ENCODE measurements at regions not wholly inside any gene's neighbourhood (a gene's known extent, or its start where the extent isn't known, plus 50 kb on each side); places are given as distances from the start of the nearest gene placed in this dataset.
"Not testable (repeated sequence)": the region's sequence is repeated elsewhere in the genome, so short reads cannot be mapped to it uniquely, and the experiment has no call there.

DNA sequence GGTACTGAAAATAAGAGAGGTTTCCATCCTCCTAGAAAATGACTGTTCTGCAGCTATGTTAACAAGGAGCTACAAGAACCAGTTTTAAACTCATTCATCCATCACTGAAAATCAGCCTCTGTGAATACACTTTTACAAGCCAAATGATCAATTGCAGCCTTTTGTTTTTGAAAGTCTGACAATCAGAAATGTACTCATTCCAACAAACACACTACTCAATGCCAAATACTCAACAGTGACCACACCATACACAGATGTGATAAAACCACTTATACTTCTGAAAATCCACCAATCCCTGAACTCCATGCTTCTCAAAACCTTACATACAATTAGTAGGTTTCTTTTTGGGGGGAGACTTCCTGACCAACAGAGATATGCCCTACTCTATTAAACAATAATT is 663.9 kb upstream of the CHAC2 start:
- DNase-seq: peak; percentile 20

DNA sequence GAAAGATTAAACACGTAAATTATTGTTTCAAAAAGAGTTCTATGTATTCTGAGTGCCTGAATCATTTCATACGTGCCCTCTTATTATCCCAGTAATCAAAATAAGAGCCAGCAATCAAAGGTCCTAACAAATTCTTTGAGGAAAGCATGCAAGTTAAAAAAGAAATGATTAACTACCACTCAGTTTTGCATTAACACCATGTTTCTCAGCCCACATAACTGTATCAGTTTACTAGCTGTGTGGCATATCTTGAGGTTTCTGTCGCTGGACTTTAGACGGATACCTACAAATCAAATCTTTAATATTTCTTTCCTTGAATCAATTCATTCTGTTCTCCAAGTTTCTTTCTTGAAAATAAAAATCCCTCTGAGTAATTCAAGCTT is 668.9 kb upstream of the CHAC2 start:
- DNase-seq: peak; percentile 74

DNA sequence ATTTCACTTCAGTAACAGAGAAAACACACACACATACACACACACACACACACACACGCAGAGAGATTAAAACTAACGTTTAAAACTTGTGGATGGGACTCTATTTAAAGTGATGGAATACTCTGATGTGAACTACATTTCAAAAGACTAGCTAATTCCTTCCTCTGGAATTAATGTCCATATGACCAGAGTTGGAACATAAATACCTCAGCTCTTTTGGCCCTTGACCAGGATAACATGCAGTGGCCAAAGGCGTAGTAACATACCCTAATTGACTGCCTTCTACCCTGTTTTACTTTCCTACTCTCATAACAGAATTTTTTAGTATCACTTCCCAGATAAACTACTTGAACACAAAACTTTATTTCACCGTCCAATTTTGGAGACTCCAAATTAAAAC is 671.3 kb upstream of the CHAC2 start:
- DNase-seq: no peak

DNA sequence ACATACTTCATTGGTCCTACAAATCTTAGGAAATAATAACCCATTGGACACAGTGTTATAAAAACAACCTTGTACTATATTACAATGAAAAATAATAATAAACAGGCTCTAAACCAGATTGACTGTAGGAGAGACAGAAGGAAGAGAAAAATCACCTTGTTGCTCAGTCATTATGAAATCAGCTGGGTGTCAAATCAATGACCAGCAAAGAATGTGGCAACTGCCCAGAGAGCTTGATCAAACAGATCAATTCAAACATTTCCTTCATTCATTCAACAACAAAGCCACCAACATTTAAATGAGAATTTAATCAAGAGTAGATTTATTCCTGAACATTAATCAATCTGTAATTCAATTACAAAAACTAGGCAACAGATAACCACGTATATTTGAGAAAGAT is 671.9 kb upstream of the CHAC2 start:
- no peak for DNase-seq

DNA sequence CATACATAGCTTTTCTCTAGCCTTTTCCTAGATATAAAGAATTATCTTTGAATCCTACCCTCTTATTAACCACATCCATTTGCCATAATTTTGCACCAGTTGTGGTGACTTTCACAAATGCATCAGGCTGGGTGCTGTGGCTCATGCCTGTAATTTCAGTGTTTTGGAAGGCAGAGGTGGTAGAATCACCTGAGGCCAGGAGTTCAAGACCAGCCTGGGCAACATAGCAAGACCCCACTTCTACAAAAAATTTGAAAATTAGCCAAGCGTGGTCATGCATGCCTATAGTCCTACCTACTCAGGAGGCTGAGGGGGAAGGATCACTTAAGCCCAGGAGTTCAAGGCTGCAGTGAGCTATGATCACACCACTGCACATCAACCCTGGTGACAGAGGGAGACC is 672.4 kb upstream of the CHAC2 start:
- no peak for DNase-seq

DNA sequence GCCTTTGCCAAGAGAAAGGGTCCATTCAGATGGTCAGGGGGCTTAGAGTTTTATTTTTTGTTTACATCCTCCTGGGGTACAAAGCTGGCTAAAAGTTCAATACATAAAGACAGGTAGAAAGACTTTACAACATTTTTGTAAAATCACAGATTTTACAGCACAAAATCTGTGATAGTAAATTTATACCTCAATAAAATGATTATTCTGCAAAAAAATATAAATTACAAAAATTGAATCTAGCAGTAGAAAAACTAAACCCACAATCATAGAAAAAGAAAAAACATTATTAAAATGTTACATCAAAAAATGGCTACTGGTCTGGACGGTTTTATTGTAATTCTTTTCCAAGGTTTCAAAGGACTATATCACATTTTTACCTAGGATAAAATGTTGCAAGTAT is 674.2 kb upstream of the CHAC2 start:
- no peak for DNase-seq

DNA sequence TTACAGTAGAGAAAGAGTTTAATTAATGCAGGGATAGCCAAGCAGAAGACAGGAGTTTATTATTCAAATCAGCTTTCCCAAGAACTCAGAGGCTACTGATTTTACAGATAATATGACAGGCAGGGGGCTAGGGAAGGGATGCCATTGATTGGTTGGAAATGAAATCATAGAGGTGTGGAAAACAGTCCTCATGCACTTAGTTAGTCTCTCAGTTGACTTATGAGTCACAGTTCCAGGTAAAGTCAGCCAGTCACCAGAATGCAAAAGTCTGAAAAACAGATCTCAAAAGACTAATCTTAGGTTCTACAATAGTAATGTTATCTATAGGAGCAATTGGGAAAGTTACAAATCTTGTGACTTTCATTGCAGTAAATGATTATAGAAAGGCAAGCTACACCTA is 676.4 kb upstream of the CHAC2 start:
- no peak for DNase-seq

DNA sequence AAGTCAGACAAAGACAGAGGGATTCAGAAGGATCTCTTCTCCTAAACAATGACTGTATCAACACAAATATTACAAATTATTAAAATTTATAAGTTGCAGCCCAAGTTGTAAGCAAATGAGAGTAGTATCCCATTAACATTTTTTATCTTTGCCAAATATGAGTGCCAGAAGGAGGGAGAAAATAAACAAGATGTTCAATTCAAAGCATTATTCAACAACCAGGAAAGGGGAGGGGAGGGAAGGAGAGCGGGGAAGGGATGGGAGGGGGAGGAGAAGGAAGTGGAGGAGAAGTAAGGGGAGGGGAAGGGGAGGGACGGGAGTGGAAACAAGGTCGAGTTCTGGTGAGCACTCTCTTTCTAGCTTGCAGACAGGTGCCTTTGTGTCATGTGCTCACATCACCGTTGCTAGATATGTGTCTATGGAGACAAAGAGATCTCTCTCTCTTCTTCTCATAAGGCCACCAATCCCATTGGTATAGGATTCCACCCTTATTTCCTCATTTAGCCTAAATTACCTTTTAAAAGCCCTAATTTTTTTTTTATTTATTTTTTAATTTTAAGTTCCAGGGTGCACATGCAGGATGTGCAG is 679.6 kb upstream of the CHAC2 start:
- DNase-seq: no peak

DNA sequence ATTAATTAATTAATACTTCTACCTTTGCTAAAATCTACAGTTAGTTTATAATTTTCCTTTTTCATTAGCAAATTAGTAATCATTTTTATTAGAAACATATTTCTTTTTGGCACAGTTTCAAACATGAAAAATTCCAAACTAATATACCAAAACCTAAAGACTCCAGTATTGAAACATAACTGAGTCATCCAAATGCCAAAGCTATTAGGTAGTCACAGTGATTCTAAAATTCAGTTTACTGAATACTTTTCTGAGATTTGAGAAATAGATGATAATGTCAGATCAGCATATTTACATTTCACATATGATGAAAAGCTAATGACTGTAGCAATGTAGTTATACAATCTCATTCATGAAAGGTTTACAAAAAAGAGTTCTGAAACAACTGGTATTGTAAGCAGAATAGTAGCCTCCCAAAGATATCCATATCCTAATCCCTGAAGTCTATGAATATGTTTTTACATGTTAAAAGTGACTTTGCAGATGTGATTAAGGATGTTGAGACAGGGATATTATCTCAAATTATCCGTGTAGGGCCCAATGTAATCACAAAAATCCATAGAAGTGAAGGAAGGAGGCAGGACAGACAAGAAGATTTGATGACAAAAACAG is 680.2 kb upstream of the CHAC2 start:
- no peak for DNase-seq

DNA sequence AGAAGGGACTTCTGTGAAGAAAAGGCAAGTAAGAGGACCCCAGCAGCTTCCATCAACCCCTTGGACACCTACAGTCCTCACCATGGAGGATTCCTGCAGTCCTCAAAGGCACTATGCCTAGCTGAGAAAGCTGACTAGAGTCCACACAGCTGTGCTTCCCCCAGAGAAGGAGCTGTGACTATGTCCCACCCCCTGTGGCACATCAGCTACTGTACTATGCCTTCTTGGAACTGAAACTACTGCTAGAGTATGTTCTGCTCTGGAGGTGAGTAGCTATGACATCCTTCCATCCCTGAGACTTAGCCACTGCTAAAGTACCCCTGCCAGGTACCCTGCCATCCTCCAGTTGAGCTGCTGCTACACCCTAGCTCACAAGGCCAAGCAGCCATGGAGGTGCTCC is 690.2 kb upstream of the CHAC2 start:
- no peak for DNase-seq

DNA sequence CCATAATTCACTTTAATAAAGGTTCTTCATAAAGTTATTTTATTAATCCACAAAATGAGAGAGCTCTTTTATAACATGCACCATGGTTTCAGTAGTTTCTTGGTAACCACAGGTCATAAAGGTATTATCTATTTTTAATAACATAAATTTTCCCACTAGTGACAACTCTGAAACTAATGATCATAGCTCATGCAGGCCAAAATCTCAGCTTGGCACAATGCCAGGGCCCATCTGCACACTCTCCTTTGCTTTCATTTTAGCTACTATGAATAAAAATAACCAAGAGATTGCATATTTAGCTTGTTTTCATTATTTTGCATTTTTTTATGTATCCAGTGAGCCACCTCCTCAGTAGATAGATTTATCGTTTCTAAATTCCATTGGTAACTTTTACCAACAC is 691.8 kb upstream of the CHAC2 start:
- no peak for DNase-seq

DNA sequence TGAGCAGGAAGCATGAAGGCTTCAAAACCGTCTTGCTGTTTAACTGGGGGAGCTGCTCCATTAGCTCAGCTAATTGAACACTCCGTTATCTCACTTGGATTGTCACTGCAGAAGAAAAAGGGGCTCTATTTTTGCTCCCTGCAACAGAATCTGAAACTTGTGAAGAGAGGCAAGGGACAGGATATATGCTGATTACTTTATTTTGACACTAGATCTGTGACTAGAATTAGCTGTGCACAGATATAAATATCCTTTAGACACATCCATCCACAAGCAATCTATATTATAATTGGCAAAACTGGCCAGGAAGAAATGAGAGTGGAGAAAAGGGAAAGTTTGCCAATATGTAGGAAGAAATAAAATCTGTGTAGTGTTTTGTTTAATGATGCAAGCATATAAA is 700.1 kb upstream of the CHAC2 start:
- DNase-seq: no peak

DNA sequence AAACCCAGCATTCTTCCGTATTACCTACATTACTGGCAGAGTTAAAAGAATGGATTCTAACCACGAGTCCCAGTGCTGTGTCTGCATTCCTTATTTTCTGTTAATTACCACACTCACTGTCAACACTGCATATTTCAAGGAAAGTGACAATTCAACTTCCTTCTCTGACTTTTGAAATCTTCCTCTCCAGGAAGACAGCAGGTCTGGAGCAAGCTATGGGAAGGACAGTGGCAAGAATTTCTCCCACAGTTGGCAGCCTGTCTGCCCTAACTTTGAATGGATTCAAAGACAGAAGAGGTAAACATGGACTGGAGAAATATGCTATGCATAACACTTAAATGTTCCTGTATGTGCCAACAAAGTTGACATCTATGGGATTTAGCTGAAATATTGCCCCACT is 700.5 kb upstream of the CHAC2 start:
- no peak for DNase-seq

DNA sequence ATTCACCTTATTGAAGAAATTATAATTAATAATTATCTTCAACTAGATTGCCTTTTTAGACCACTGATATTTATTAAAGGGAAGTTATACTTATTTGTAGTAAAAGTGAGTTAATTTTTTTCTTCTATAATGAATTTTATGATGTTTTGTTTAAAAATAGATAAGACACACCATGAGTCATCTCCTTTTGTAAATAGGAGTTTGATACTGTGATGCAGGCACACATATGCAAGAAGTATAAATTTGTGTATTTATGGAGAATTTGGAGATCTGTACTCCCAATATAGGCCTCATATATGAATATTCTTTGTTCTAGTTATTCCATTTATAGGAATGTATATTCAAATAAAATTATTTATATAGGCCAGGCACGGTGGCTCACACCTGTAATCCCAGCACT is 703.5 kb upstream of the CHAC2 start:
- DNase-seq: no peak

DNA sequence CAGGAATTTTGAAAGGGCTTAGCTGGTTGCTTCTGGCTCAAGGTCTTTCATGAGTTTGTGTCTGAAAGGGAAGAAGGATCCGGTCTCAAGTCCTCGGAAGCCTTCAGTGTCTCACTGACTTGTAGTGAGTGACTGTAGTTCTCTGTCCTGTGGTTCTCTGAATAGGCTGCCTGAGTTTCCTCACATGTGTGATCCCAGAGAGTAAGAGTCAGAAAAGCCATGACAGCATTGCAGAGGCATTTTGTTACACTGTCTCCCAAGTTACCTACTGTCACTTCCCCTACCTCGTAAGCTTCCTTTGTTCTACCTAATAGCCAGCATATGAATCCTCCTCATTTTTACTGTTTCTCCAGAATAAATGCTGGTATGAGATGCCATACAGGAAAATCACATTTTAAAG is 709.1 kb upstream of the CHAC2 start:
- DNase-seq: peak; percentile 58

DNA sequence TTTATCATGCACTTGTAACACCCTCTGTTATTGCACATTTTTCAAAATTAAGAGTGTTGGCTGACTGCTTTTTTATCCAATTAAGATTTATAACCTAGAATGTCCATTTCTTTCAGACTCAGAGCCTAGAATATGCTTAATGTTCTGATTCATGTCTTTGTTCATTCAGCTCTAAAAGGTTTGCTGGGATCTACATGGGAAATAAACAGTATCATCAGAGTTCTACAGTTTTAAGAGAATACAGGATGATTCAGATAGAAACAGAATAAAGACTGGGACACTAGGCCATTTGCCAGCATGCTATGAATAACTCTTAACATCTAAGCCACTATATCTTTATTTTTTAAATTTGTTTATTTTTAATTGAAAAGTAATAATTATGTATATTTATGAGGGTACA is 713.7 kb upstream of the CHAC2 start:
- no peak for DNase-seq

DNA sequence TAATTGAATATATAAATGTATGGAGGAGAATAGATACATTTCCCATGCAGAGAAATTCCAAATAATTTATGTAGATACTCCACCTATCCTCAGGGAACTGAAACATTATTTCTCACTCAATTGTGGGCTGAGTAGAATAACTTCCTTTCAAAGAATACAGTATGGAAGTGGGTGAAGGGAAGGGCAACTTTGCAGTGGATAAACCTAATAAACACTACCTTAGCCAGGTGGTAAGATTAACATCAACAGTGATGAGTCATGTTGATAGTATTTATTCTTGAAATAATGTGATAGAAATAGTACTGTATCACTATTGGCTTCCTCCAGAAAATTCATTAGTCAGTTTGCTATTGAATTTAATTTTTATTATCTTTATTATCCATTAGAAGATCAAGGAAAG is 716.4 kb upstream of the CHAC2 start:
- DNase-seq: no peak

DNA sequence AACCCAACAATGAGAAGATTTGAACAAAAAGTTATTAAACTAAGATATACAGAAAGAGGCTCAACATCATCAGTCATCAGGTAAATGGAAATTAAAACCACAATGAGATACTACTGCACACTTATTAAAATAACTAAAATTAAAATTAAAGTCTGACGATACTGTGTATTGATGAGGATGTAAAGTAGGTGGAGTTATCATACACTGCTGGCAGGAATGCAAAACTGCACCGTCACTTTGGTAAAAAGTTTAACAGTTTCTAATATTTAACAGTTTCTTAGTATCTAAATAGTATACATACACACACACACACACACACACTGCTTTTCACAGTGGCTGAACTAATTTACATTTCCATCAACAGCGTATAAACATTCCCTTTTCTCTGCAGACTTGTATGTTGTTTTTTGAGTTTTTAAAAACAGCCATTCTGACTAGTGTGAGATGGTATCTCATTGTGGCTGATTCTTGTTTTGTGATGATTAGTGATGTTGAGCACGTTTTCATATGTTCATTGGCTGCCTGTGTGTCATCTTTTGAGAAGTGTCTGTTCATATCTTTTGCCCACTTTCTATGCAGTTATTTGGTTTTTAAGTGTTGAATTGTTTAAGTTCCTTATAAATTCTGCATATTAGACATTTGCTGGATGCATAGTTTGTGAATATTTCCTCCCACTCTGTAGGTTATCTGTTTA is 726.9 kb upstream of the CHAC2 start:
- no peak for DNase-seq

DNA sequence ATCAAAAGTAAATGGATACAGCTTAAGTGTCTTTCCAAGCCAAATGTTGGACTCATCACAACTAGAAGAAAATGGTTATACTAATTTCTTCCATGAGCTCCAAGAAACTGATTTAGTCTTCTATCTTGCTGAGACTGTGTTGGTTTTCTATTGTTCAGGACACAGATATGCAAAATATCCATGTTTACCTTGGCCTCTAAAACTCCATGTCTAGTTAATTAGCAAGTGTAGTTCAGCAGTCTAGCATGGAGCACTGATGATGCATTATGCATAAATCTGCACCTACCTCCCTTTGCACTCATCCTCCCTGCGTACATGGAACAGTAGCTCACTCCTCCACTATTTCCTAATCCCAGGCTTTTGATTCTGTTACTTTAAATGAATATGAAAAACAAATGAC is 731.4 kb upstream of the CHAC2 start:
- peak; percentile 79 for DNase-seq

DNA sequence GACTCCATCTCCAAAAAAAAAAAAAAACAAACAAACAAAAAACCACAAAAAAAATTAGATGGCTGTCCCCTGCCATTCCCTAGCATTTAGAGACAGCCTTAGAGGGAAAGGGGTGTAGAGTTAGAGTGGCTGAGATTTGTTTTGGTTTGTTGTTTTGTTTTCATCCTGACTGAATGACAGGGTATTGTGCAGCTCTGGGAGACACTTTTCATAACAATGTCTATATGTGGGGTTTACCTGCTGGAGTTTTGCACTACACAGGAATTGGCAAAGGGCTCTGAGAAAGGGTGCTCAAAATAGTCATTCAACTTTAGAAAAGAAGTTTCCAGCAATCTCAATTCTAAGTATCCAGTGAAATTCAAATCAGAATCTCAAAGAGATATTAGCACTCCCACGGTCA is 732.5 kb upstream of the CHAC2 start:
- no peak for DNase-seq

DNA sequence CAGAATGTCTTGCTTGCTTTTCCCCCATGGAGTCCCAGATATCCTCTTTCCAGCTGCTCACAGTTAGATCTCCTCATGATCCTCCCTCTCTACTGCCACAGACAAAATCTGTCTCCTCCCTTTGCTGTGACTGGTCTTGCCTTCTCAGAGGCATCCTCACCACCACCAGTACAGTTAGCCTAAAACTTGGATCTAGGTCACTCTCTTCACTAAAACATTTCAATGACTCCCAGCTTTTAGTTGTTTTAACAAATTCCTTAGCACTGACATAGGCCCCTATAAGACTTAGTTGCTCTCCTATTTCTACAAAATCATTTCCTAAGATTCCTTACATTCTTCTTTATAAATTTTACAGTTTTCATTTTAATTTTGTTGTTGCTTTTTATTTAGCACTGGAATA is 734.2 kb upstream of the CHAC2 start:
- peak; percentile 47 for DNase-seq

DNA sequence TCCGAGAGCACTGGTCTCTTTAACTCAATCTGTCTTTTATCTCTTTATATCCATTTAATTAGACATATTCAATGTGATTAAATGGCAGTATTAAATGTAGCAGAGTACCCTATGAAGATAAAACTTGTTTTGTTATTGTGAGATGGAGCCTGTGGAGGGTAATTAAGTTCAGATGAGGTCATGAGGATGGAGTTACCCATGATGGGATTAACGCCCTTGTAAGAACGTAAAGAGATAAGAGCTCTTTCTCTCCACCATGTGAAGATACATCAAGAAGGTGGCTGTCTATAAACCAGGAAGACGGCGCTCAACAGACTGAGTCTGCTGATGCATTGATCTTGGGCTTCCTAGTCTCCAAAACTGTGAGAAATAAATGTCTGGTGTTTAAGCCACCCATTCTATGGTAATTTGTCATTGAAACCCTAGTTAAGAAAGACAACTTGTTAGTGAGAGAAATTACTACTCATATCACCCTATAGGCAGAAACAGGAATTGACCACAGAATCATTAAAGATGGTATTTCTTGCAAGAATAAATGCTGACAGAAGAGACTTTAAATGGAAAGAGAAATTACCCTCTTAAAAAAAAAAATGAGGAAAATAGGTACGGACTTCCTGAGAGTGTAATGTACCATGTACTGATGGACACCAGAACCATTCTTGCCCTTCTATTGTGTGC is 738.7 kb upstream of the CHAC2 start:
- DNase-seq: no peak

DNA sequence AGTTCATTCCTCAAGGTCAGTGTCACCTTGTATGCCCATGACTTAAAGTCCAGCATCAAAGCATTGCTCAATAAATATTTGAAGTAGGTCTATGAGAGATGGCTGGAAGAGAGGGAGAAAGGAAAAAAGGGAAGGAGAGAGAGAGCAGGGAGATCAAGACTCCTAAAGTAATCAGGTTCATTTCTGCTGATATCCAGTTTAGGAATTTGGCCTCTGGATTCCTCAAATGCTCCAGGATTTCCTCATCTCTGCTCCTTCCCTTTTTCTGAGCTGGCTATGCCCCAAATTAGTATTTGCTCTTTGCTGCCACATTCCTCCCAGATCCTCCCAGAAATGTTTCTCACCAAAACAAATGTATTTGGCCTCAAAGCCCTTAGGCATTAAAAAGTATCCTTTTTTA is 739.4 kb upstream of the CHAC2 start:
- DNase-seq: peak; percentile 39

DNA sequence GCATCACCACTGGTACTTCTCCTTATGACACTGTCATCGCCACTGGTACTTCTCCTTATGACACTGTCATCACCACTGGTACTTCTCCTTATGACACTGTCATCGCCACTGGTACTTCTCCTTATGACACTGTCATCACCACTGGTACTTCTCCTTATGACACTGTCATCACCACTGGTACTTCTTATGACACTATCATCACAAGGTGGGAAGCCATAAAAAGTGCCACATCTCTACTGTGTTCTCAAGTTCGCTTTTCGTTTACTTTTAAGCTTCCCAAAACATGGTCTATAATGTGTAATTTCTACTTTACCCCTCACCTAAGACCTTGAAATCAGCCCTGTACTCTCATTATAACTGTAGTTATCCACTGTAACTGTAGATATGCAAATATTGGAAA is 745.4 kb upstream of the CHAC2 start:
- not testable (repeated sequence) for DNase-seq

Data from kidney glomerular epithelial cell (primary cell).